GM23338 (cell line): ENCODE measurements at regions not wholly inside any gene's neighbourhood (a gene's known extent, or its start where the extent isn't known, plus 50 kb on each side); places are given as distances from the start of the nearest gene placed in this dataset.

Experiments used
- ATAC-seq: fragments of 200-7000 bp; cut with Tn5 transposase; 3 replicates; pipeline ENCODE4 v1.9.1; 2020
- DNase-seq: peaks from one replicate; pipeline ENCODE4 v3.0.0-alpha.2; 2015; ENCODE audit warnings: low spot score
- H2AFZ ChIP-seq: fragments of 200-600 bp; sonication (generic); 2 replicates; pipeline ENCODE4 v1.8.0; 2016; ENCODE audit warnings: antibody characterized with exemption, mild to moderate bottlenecking, moderate library complexity
- H3F3A ChIP-seq: fragments of 200-600 bp; sonication (generic); replicated peaks from 2 replicates; pipeline ENCODE4 v1.8.0; 2017; ENCODE audit warnings: antibody characterized with exemption, mixed run types, low read depth
- H3K27ac ChIP-seq: fragments of 200-600 bp; sonication (generic); 2 replicates; pipeline ENCODE4 v1.6.1; 2016; ENCODE audit warnings: low read depth
- H3K27me3 ChIP-seq: fragments of 200-600 bp; sonication (generic); 2 replicates; pipeline ENCODE4 v1.8.0; 2016; ENCODE audit warnings: mild to moderate bottlenecking, mixed run types, moderate library complexity; ENCODE audit not compliant: insufficient read depth
- H3K36me3 ChIP-seq: fragments of 200-600 bp; sonication (generic); 2 replicates; pipeline ENCODE4 v1.8.0; 2016; ENCODE audit warnings: mild to moderate bottlenecking; ENCODE audit not compliant: insufficient read depth
- H3K4me1 ChIP-seq: fragments of 200-600 bp; sonication (generic); 2 replicates; pipeline ENCODE4 v1.8.0; 2016; ENCODE audit warnings: mild to moderate bottlenecking, moderate library complexity; ENCODE audit not compliant: insufficient read depth
- H3K4me2 ChIP-seq: fragments of 200-600 bp; sonication (generic); 2 replicates; pipeline ENCODE4 v1.7.1; 2017; ENCODE audit warnings: mixed run types
- H3K4me3 ChIP-seq: fragments of 200-600 bp; sonication (generic); 2 replicates; pipeline ENCODE4 v1.6.1; 2016; ENCODE audit warnings: mixed run types
- H3K79me2 ChIP-seq: fragments of 200-600 bp; sonication (generic); replicated peaks from 2 replicates; pipeline ENCODE4 v1.8.0; 2017; ENCODE audit warnings: mild to moderate bottlenecking; ENCODE audit not compliant: insufficient read depth
- H3K9me2 ChIP-seq: fragments of 200-600 bp; sonication (generic); 2 replicates; pipeline ENCODE4 v1.8.0; 2017; ENCODE audit not compliant: insufficient read depth
- H4K20me1 ChIP-seq: fragments of 200-600 bp; sonication (generic); replicated peaks from 2 replicates; pipeline ENCODE4 v1.8.0; 2017; ENCODE audit warnings: mild to moderate bottlenecking; ENCODE audit not compliant: insufficient read depth
- H3K27ac Mint-ChIP-seq: 2 replicates; pipeline ENCODE4 v1.8.0; 2020; ENCODE audit warnings: inconsistent platforms, mild to moderate bottlenecking, moderate library complexity, mixed read lengths
- H3K27me3 Mint-ChIP-seq: 3 replicates; pipeline ENCODE4 v1.8.0; 2022; ENCODE audit warnings: low read depth, mild to moderate bottlenecking, moderate library complexity, mixed read lengths, inconsistent platforms; ENCODE audit not compliant: insufficient read depth, poor library complexity
- H3K36me3 Mint-ChIP-seq: 3 replicates; pipeline ENCODE4 v1.8.0; 2021; ENCODE audit warnings: low read depth, mild to moderate bottlenecking, inconsistent platforms, moderate library complexity, mixed read lengths
- H3K4me1 Mint-ChIP-seq: 3 replicates; pipeline ENCODE4 v1.8.0; 2020; ENCODE audit warnings: mild to moderate bottlenecking, inconsistent platforms, mixed read lengths
- H3K4me3 Mint-ChIP-seq: 3 replicates; pipeline ENCODE4 v1.8.0; 2021; ENCODE audit warnings: moderate library complexity, mild to moderate bottlenecking, inconsistent platforms, mixed read lengths
- H3K9me3 Mint-ChIP-seq: 3 replicates; pipeline ENCODE4 v1.8.0; 2020; ENCODE audit warnings: moderate library complexity, mild to moderate bottlenecking, inconsistent platforms, mixed read lengths
- EZH2 ChIP-seq: fragments of 200-600 bp; sonication (generic); IDR thresholded peaks from one replicate; pipeline ENCODE4 v1.8.0; 2017; ENCODE audit warnings: antibody characterized with exemption, mild to moderate bottlenecking, low read depth; ENCODE audit not compliant: unreplicated experiment
- NANOG ChIP-seq: IDR thresholded peaks from 2 replicates; pipeline ENCODE4 v1.6.1; 2016; ENCODE audit warnings: antibody characterized with exemption, borderline replicate concordance
- STAT1 ChIP-seq: IDR thresholded peaks from one replicate; pipeline ENCODE4 v1.6.1; 2016; ENCODE audit warnings: antibody characterized with exemption; ENCODE audit not compliant: unreplicated experiment
- TF ChIP-seq, protein P1 (sequence below): IDR thresholded peaks from one replicate; pipeline ENCODE4 v1.6.1; 2018; ENCODE audit warnings: antibody characterized with exemption; ENCODE audit not compliant: unreplicated experiment
- TF ChIP-seq, protein P2 (sequence below): fragments of 250-450 bp; sonication (Bioruptor Pico); IDR thresholded peaks from 2 replicates; pipeline ENCODE4 v1.5.0; 2020; ENCODE audit warnings: mild to moderate bottlenecking, moderate library complexity
- TF ChIP-seq, protein P3 (sequence below): IDR thresholded peaks from 2 replicates; pipeline ENCODE4 v1.6.1; 2016; ENCODE audit warnings: antibody characterized with exemption

DNA sequence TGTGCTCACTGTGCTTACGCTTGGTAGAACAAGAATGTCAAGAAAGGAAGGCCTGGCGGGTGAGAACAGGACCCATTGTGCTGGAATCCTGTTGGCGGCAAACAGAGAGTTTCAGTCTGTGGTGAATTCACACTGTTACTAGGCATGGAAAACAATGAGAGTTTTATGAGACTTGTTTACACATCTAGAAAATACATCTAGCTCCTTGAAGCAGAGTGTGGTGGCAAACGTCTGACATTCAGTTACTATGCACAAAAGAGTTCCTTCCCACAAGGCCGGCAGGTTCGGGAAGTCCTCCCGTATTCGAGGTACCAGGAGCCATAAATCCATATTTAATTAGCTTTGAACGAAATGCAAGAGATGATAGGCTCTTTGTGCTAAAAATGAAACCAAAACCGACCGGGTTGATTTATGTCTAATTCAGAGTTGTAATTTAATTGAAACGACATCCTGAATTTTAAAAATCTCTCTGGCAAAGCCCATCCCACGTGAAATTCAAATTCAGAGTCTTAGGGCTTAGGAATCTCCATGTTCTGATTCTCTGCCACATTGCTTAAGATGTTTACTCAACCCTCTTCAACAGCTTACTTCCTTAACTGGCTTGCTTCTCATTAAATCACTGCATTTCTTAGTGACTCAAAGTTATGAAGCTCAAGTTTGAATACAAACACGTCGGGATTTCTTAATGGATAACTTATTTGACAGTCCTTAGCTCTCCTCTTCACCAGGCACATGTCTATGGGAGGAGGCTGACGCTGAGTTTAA is 299.9 kb upstream of the PITRM1 start (continued):
- TF ChIP-seq, protein P1, sequence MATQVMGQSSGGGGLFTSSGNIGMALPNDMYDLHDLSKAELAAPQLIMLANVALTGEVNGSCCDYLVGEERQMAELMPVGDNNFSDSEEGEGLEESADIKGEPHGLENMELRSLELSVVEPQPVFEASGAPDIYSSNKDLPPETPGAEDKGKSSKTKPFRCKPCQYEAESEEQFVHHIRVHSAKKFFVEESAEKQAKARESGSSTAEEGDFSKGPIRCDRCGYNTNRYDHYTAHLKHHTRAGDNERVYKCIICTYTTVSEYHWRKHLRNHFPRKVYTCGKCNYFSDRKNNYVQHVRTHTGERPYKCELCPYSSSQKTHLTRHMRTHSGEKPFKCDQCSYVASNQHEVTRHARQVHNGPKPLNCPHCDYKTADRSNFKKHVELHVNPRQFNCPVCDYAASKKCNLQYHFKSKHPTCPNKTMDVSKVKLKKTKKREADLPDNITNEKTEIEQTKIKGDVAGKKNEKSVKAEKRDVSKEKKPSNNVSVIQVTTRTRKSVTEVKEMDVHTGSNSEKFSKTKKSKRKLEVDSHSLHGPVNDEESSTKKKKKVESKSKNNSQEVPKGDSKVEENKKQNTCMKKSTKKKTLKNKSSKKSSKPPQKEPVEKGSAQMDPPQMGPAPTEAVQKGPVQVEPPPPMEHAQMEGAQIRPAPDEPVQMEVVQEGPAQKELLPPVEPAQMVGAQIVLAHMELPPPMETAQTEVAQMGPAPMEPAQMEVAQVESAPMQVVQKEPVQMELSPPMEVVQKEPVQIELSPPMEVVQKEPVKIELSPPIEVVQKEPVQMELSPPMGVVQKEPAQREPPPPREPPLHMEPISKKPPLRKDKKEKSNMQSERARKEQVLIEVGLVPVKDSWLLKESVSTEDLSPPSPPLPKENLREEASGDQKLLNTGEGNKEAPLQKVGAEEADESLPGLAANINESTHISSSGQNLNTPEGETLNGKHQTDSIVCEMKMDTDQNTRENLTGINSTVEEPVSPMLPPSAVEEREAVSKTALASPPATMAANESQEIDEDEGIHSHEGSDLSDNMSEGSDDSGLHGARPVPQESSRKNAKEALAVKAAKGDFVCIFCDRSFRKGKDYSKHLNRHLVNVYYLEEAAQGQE: no peak
- no peak for TF ChIP-seq NANOG
- TF ChIP-seq, protein P2, sequence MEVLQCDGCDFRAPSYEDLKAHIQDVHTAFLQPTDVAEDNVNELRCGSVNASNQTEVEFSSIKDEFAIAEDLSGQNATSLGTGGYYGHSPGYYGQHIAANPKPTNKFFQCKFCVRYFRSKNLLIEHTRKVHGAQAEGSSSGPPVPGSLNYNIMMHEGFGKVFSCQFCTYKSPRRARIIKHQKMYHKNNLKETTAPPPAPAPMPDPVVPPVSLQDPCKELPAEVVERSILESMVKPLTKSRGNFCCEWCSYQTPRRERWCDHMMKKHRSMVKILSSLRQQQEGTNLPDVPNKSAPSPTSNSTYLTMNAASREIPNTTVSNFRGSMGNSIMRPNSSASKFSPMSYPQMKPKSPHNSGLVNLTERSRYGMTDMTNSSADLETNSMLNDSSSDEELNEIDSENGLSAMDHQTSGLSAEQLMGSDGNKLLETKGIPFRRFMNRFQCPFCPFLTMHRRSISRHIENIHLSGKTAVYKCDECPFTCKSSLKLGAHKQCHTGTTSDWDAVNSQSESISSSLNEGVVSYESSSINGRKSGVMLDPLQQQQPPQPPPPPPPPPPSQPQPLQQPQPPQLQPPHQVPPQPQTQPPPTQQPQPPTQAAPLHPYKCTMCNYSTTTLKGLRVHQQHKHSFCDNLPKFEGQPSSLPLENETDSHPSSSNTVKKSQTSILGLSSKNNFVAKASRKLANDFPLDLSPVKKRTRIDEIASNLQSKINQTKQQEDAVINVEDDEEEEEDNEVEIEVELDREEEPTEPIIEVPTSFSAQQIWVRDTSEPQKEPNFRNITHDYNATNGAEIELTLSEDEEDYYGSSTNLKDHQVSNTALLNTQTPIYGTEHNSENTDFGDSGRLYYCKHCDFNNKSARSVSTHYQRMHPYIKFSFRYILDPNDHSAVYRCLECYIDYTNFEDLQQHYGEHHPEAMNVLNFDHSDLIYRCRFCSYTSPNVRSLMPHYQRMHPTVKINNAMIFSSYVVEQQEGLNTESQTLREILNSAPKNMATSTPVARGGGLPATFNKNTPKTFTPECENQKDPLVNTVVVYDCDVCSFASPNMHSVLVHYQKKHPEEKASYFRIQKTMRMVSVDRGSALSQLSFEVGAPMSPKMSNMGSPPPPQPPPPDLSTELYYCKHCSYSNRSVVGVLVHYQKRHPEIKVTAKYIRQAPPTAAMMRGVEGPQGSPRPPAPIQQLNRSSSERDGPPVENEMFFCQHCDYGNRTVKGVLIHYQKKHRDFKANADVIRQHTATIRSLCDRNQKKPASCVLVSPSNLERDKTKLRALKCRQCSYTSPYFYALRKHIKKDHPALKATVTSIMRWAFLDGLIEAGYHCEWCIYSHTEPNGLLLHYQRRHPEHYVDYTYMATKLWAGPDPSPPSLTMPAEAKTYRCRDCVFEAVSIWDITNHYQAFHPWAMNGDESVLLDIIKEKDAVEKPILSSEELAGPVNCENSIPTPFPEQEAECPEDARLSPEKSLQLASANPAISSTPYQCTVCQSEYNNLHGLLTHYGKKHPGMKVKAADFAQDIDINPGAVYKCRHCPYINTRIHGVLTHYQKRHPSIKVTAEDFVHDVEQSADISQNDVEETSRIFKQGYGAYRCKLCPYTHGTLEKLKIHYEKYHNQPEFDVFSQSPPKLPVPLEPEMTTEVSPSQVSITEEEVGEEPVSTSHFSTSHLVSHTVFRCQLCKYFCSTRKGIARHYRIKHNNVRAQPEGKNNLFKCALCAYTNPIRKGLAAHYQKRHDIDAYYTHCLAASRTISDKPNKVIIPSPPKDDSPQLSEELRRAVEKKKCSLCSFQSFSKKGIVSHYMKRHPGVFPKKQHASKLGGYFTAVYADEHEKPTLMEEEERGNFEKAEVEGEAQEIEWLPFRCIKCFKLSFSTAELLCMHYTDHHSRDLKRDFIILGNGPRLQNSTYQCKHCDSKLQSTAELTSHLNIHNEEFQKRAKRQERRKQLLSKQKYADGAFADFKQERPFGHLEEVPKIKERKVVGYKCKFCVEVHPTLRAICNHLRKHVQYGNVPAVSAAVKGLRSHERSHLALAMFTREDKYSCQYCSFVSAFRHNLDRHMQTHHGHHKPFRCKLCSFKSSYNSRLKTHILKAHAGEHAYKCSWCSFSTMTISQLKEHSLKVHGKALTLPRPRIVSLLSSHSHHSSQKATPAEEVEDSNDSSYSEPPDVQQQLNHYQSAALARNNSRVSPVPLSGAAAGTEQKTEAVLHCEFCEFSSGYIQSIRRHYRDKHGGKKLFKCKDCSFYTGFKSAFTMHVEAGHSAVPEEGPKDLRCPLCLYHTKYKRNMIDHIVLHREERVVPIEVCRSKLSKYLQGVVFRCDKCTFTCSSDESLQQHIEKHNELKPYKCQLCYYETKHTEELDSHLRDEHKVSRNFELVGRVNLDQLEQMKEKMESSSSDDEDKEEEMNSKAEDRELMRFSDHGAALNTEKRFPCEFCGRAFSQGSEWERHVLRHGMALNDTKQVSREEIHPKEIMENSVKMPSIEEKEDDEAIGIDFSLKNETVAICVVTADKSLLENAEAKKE (CRISPR knock-in tag): no peak

DNA sequence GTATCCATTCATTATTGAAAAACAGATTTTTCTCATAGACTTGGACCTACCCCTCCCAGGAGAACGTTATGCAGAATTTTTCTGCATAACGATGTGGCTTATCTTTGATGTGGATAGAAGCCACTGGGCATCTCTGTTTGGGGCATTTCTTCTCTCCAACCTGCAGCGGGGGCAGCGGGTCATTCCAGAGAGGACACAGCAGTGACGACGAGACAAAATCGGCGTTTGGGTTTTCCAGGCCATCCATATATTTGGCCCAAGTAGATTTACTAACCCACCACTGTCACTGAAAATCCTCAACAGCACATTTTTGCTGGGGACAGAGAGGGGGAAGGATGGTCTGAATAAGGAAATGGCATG is 299.3 kb upstream of the PITRM1 start:
- peak overlapping the region; percentile 48 for H3K27ac ChIP-seq
- ATAC-seq (no peak), DNase-seq (no peak)
- no peaks in the 10 kb centered on the region for H3F3A ChIP-seq
- H3K4me3 ChIP-seq: no peak overlapping the region
- H3K4me2 ChIP-seq: peak overlapping the region; percentile 31; the same call in 1 of the 2 replicates
- H2AFZ ChIP-seq: no peak overlapping the region
- no peaks in the 10 kb centered on the region for H3K9me2 ChIP-seq
- no peaks in the 10 kb centered on the region for H3K36me3 Mint-ChIP-seq
- no peaks in the 10 kb centered on the region for H3K27me3 ChIP-seq
- H3K27ac Mint-ChIP-seq: no peak overlapping the region
- no peak overlapping the region for H3K4me3 Mint-ChIP-seq
- peaks cover 2% of the 10 kb centered on the region for H3K27me3 Mint-ChIP-seq
- no peaks in the 10 kb centered on the region for H3K9me3 Mint-ChIP-seq
- no peaks in the 10 kb centered on the region for H3K36me3 ChIP-seq
- peaks cover 8% of the 10 kb centered on the region for H3K4me1 ChIP-seq
- H3K79me2 ChIP-seq: no peaks in the 10 kb centered on the region
- H3K4me1 Mint-ChIP-seq: peaks cover 35% of the 10 kb centered on the region
- no peaks in the 10 kb centered on the region for H4K20me1 ChIP-seq
- TF ChIP-seq, protein P3, sequence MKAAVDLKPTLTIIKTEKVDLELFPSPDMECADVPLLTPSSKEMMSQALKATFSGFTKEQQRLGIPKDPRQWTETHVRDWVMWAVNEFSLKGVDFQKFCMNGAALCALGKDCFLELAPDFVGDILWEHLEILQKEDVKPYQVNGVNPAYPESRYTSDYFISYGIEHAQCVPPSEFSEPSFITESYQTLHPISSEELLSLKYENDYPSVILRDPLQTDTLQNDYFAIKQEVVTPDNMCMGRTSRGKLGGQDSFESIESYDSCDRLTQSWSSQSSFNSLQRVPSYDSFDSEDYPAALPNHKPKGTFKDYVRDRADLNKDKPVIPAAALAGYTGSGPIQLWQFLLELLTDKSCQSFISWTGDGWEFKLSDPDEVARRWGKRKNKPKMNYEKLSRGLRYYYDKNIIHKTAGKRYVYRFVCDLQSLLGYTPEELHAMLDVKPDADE: no peak
- TF ChIP-seq EZH2 (no peak), STAT1 (no peak)
